ENCODE measurements at regions not wholly inside any gene's neighbourhood (a gene's known extent, or its start where the extent isn't known, plus 50 kb on each side); places are given as distances from the start of the nearest gene placed in this dataset.

DNA sequence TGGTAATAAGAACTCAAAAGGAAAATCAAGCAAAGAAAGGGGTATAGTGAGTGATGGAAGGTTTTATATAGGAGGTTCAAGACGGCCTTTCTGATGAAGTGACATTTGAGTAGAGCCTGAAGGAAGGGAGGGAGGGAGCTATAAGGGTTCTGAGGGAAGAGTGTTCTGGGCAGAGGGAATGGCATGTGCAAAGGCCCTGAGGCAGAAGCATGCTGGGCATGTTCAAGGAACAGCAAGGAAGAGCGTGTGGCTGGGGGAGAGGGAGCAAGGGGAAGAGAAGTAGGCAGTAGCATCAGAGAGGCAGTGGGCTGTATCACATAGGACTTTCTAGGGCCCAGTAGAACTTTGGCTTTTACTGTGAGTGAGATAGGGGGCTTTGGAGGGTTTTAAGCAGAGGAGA is 108.9 kb upstream of the NAV2 start:
- no peak overlapping the region for H3K4me3 ChIP-seq (ENCODE audit: low read depth, low read length)
- no peak for DNase-seq (ENCODE audit: low read depth)
- TF ChIP-seq, protein P1, sequence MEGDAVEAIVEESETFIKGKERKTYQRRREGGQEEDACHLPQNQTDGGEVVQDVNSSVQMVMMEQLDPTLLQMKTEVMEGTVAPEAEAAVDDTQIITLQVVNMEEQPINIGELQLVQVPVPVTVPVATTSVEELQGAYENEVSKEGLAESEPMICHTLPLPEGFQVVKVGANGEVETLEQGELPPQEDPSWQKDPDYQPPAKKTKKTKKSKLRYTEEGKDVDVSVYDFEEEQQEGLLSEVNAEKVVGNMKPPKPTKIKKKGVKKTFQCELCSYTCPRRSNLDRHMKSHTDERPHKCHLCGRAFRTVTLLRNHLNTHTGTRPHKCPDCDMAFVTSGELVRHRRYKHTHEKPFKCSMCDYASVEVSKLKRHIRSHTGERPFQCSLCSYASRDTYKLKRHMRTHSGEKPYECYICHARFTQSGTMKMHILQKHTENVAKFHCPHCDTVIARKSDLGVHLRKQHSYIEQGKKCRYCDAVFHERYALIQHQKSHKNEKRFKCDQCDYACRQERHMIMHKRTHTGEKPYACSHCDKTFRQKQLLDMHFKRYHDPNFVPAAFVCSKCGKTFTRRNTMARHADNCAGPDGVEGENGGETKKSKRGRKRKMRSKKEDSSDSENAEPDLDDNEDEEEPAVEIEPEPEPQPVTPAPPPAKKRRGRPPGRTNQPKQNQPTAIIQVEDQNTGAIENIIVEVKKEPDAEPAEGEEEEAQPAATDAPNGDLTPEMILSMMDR (conservative IDR thresholded peaks at IDR 0.05; ENCODE audit: low read depth, low read length): no peak

DNA sequence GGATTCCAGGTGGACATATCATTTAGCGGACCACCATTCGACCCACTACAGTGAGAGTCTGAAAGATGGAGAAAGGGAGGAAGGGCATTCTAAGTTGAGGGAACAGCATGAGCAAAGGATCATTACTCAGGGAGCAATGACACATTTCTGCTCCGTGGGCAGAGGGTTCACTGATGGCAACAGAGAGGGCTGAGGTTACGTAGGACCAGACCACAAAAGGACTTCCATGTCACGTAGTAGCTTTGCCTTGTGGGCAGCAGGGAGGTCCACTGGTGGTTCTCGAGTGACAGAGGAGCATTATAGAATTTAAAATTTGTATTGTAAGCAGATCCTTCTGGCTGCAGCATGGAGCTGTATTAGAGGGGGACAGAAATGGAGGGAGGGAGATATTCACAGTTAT is 109.7 kb upstream of the NAV2 start:
- H3K4me3 ChIP-seq (ENCODE audit: low read depth, low read length): no peak overlapping the region
- no peak for DNase-seq (ENCODE audit: low read depth)
- TF ChIP-seq, protein P1 (conservative IDR thresholded peaks at IDR 0.05; ENCODE audit: low read depth, low read length): no peak

DNA sequence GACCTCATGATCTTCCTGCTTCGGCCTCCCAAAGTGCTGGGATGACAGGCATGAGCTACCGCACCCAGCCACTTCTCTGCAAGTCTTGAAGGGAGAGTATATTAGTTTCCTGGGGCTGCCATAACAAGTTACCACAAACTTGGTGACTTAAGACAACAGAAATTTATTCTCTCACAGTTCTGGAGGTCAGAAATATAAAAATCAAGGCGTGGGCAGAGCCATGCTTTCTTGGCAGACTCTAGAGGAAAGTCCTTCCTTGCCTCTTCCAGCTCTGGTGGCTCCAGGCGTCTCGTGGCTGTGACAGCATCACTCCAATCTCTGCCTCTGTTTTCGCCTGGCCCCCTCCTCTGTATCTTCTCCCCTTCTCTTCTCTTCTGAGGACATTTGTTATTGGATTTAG is 110.2 kb upstream of the NAV2 start:
- H3K4me3 ChIP-seq (ENCODE audit: low read depth, low read length): no peak overlapping the region

DNA sequence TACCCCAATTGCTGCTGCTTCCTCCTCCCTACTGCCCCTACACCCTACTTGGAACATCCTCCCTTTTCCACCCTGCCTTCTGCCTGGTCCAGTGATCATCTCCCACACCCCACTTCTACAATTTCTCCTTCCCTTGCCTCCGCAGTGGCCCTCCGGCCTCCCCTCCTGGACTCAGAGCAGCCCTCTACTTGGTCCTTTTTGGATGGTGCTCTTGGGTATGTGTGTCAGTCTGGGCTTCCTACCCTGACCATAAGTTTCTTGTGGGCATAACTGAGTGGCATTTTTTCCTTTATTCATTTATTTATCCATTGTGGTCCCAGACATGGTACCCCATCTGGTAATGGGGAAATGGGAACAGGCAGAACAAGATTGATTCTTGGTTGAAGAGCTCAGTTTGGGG is 111.4 kb upstream of the NAV2 start:
- TF ChIP-seq, protein P1 (conservative IDR thresholded peaks at IDR 0.05; ENCODE audit: low read depth, low read length): no peak
- no peak overlapping the region for H3K4me3 ChIP-seq (ENCODE audit: low read depth, low read length)
- DNase-seq (ENCODE audit: low read depth): no peak

More for the DNA sequence above, 110.2 kb upstream of the NAV2 start:
- TF ChIP-seq, protein P1 (conservative IDR thresholded peaks at IDR 0.05; ENCODE audit: low read depth, low read length): no peak
- no peak for DNase-seq (ENCODE audit: low read depth)

DNA sequence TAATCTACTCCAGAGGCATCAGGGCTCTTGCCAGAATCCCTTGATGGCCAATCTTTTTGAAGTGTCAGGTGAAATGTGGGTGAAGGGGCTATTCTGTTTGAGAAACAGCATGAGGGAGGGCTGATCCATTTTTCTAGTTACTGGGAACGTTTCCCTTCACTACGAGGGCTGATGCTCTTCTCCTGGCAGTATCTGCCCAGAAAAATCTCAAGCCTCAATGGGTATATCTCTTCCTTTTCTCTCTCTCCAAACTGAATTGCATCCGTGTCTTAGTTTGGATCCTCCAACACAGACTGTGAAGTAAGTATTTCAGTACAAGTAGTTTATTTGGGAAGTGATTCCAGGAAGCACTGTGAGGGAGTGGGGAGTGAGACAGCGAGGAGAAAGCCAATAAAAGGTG is 113.0 kb upstream of the NAV2 start:
- no peak overlapping the region for H3K4me3 ChIP-seq (ENCODE audit: low read depth, low read length)
- TF ChIP-seq, protein P1 (conservative IDR thresholded peaks at IDR 0.05; ENCODE audit: low read depth, low read length): no peak
- DNase-seq (ENCODE audit: low read depth): no peak

DNA sequence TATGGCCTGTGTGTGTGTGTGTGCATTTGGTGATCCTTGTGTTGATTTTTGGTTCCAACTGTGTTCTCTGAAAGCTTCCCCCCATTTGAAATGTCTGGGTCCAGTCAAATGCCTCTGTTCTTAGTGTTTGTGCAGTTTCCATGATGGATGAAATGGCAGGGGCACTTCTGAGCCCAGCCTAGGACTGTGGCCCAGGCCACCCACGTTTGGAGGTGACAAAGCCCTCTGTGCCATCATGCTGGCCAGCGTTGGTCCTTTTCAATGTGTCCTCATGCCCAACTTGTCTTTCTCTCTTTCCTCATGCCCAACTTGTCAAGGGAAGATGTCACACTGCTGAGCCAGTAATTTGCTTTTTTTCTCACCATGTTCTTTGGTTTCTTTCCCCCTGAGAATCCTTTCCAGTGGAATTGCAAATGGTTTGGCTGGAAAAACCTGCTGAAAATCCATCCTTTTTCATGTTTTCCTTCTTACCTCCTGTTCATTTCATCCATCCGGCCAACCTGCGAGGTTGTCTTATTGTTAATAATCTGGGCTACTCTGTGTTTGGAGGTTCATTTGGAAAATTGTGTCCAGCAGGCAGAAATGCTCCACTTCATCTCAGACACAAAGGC is 113.7 kb upstream of the NAV2 start:
- DNase-seq (ENCODE audit: low read depth): no peak
- H3K4me3 ChIP-seq (ENCODE audit: low read depth, low read length): no peak overlapping the region
- TF ChIP-seq, protein P1 (conservative IDR thresholded peaks at IDR 0.05; ENCODE audit: low read depth, low read length): no peak

DNA sequence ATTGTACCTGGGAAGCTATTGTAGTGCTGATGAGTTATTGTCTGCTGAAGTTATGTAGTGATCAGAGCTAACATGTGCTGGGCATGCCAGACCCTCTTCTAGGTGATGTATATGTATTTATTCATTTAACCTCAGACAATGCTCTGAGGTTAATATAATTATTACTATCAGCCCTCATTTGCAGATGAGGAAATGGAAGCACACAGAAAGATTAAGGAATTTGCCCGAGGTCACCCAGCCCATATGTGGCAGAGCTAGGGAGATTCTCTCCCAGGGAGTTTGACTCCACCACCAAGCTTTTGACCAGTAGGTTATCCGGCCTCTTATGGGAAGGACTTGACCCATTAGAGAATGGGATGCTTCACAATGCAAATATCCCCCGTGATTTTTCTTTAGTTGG is 114.2 kb upstream of the NAV2 start:
- TF ChIP-seq, protein P1 (conservative IDR thresholded peaks at IDR 0.05; ENCODE audit: low read depth, low read length): no peak
- DNase-seq (ENCODE audit: low read depth): no peak
- no peak overlapping the region for H3K4me3 ChIP-seq (ENCODE audit: low read depth, low read length)
